H1 (cell line): ENCODE measurements at regions not wholly inside any gene's neighbourhood (a gene's known extent, or its start where the extent isn't known, plus 50 kb on each side); places are given as distances from the start of the nearest gene placed in this dataset.

Source experiments
- CTCF ChIA-PET: fragments of 300-600 bp; sonication (Branson Sonifier 250); formaldehyde crosslinking; loops from one replicate; lab custom pipeline; 2021; ENCODE audit not compliant: partially characterized antibody; lab: Charles Lee
- POLR2A ChIA-PET: fragments of 300-600 bp; sonication (Branson Sonifier 250); formaldehyde crosslinking; loops from one replicate; lab custom pipeline; 2021; ENCODE audit warnings: inconsistent platforms; ENCODE audit not compliant: partially characterized antibody; lab: Charles Lee
- DNase-seq, 2 experiments: peaks; one replicate each; pipeline versions ENCODE4 v3.0.0 to v3.0.0-alpha.2; 2010 to 2022; ENCODE audit warnings: low spot score in 2 of 2, low read depth in 1 of 2, mixed read lengths in 1 of 2
- FAIRE-seq: peaks from 2 replicates; lab custom pipeline; 2011; peaks lifted over from hg19 to GRCh38; lab: Jason Lieb, UNC
- H2AFZ ChIP-seq: 2 replicates; pipeline ENCODE4 v1.8.1; 2012; ENCODE audit warnings: low read length, inconsistent platforms
- H2AK5ac ChIP-seq: 2 replicates; pipeline ENCODE4 v1.6.1; 2013; ENCODE audit warnings: low read depth, low read length
- H2BK120ac ChIP-seq: replicated peaks from 2 replicates; pipeline ENCODE3; 2013; ENCODE audit warnings: low read depth, low read length, inconsistent platforms
- H2BK12ac ChIP-seq: 2 replicates; pipeline ENCODE4 v1.6.1; 2013; ENCODE audit warnings: low read depth, low read length
- H2BK15ac ChIP-seq: 2 replicates; pipeline ENCODE4 v1.6.1; 2013; ENCODE audit warnings: low read length
- H2BK20ac ChIP-seq: 2 replicates; pipeline ENCODE4 v1.6.1; 2013; ENCODE audit warnings: low read length
- H2BK5ac ChIP-seq: 2 replicates; pipeline ENCODE4 v1.6.1; 2013; ENCODE audit warnings: low read depth, low read length
- H3K14ac ChIP-seq: 2 replicates; pipeline ENCODE4 v1.6.1; 2013; ENCODE audit warnings: inconsistent platforms; ENCODE audit not compliant: insufficient read length
- H3K18ac ChIP-seq: 2 replicates; pipeline ENCODE4 v1.6.1; 2013; ENCODE audit warnings: low read length; ENCODE audit errors: extremely low read depth
- H3K23ac ChIP-seq: 2 replicates; pipeline ENCODE4 v1.6.1; 2013; ENCODE audit warnings: inconsistent platforms; ENCODE audit not compliant: insufficient read length
- H3K23me2 ChIP-seq: 2 replicates; pipeline ENCODE4 v1.6.1; 2013; ENCODE audit warnings: low read depth, low read length
- H3K27ac ChIP-seq: 2 replicates; pipeline ENCODE4 v1.6.1; 2011; ENCODE audit warnings: low read depth, low read length, inconsistent platforms
- H3K27me3 ChIP-seq, 4 experiments: replicated peaks in 1 of 4; 1 replicate in 1 of 4; 2 replicates in 3 of 4; pipeline versions ENCODE4 v1.6.1 to v1.8.1; 2011 to 2013; ENCODE audit warnings: low read length in 3 of 4, mild to moderate bottlenecking in 3 of 4, inconsistent platforms in 2 of 4, mixed read lengths in 2 of 4, moderate library complexity in 1 of 4; ENCODE audit not compliant: control insufficient read depth in 3 of 4, insufficient read depth in 3 of 4; ENCODE audit errors: extremely low read depth in 1 of 4
- H3K36me3 ChIP-seq, 4 experiments: 2 replicates each; pipeline versions ENCODE4 v1.6.1 to v1.8.1; 2011 to 2013; ENCODE audit warnings: mild to moderate bottlenecking in 4 of 4, low read length in 3 of 4, moderate library complexity in 2 of 4, control low read depth in 1 of 4, inconsistent platforms in 1 of 4; ENCODE audit not compliant: insufficient read depth in 4 of 4, control insufficient read depth in 2 of 4
- H3K4ac ChIP-seq: replicated peaks from 2 replicates; pipeline ENCODE3; 2013; ENCODE audit warnings: low read length, low read depth, mixed read lengths, inconsistent platforms; ENCODE audit not compliant: insufficient read length
- H3K4me1 ChIP-seq, 4 experiments: replicated peaks in 1 of 4; 1 replicate in 1 of 4; 2 replicates in 3 of 4; pipeline versions ENCODE4 v1.6.1 to v1.8.1; 2011 to 2013; ENCODE audit warnings: low read length in 3 of 4, inconsistent platforms in 2 of 4, mixed read lengths in 1 of 4; ENCODE audit not compliant: insufficient read depth in 4 of 4, control insufficient read depth in 3 of 4
- H3K4me2 ChIP-seq, 2 experiments: 2 replicates each; pipeline versions ENCODE4 v1.6.1 to v1.8.1; 2011 to 2013; ENCODE audit warnings: low read depth in 2 of 2, low read length in 2 of 2, control low read depth in 1 of 2, inconsistent platforms in 1 of 2, mild to moderate bottlenecking in 1 of 2; ENCODE audit not compliant: insufficient read depth in 1 of 2
- H3K4me3 ChIP-seq, 4 experiments: fragments of 200-600, 300-600 bp in 1 of 4; sonication (generic), shearing (Covaris generic), sonication (Bioruptor Twin) in 1 of 4; 2 replicates each; pipeline versions ENCODE4 v1.5.1 to v1.8.1; 2011 to 2016; ENCODE audit warnings: low read length in 4 of 4, low read depth in 3 of 4, control low read depth in 2 of 4, inconsistent platforms in 2 of 4, mild to moderate bottlenecking in 2 of 4, mixed read lengths in 1 of 4, moderate library complexity in 1 of 4; ENCODE audit not compliant: insufficient read depth in 2 of 4; ENCODE audit errors: extremely low read depth in 1 of 4
- H3K56ac ChIP-seq: replicated peaks from 2 replicates; pipeline ENCODE3; 2013; ENCODE audit warnings: low read depth, mild to moderate bottlenecking, mixed read lengths, low read length, inconsistent platforms; ENCODE audit not compliant: insufficient read length
- H3K79me1 ChIP-seq: 2 replicates; pipeline ENCODE4 v1.6.1; 2013; ENCODE audit warnings: low read depth, low read length, control low read depth
- H3K79me2 ChIP-seq, 2 experiments: 2 replicates each; pipeline versions ENCODE4 v1.6.1 to v1.8.1; 2012 to 2013; ENCODE audit warnings: low read length in 2 of 2, mild to moderate bottlenecking in 2 of 2, inconsistent platforms in 1 of 2; ENCODE audit not compliant: insufficient read depth in 2 of 2, control insufficient read depth in 1 of 2
- H3K9ac ChIP-seq, 4 experiments: replicated peaks in 1 of 4; 1 replicate in 1 of 4; 2 replicates in 3 of 4; pipeline versions ENCODE4 v1.6.1 to v1.8.1; 2011 to 2013; ENCODE audit warnings: low read depth in 3 of 4, low read length in 3 of 4, control low read depth in 2 of 4, mild to moderate bottlenecking in 2 of 4, moderate library complexity in 2 of 4, inconsistent platforms in 1 of 4; ENCODE audit errors: extremely low read depth in 1 of 4
- H3K9me3 ChIP-seq, 2 experiments: 2 replicates each; pipeline versions ENCODE4 v1.6.1 to v1.8.1; 2012 to 2013; ENCODE audit warnings: mild to moderate bottlenecking in 2 of 2, moderate library complexity in 2 of 2, control low read depth in 1 of 2, inconsistent platforms in 1 of 2, low read depth in 1 of 2, low read length in 1 of 2, mixed read lengths in 1 of 2; ENCODE audit not compliant: insufficient read depth in 2 of 2
- H4K20me1 ChIP-seq, 2 experiments: replicated peaks in 1 of 2; 2 replicates each; pipeline versions ENCODE3 to v1.8.1; 2011 to 2013; ENCODE audit warnings: inconsistent platforms in 2 of 2, low read length in 2 of 2, mild to moderate bottlenecking in 1 of 2; ENCODE audit not compliant: insufficient read depth in 2 of 2, control insufficient read depth in 1 of 2
- H4K5ac ChIP-seq: 2 replicates; pipeline ENCODE4 v1.6.1; 2013; ENCODE audit warnings: low read length, low read depth, mixed read lengths, inconsistent platforms; ENCODE audit not compliant: insufficient read length
- H4K8ac ChIP-seq: 2 replicates; pipeline ENCODE4 v1.8.0; 2013; ENCODE audit warnings: mild to moderate bottlenecking, moderate library complexity, low read length, inconsistent platforms; ENCODE audit not compliant: insufficient read depth; ENCODE audit errors: extremely low read depth
- H4K91ac ChIP-seq: replicated peaks from 2 replicates; pipeline ENCODE3; 2013; ENCODE audit warnings: low read length, mixed read lengths, inconsistent platforms; ENCODE audit not compliant: insufficient read length
- HDAC2 ChIP-seq, 2 experiments: fragments of 300-600 bp in 1 of 2; sonication (generic) in 1 of 2; IDR thresholded peaks; 2 replicates each; pipeline ENCODE4 v1.6.1; 2011 to 2012; ENCODE audit warnings: low read depth in 2 of 2, low read length in 2 of 2, mild to moderate bottlenecking in 2 of 2, moderate library complexity in 2 of 2, borderline replicate concordance in 1 of 2, inconsistent platforms in 1 of 2
- PHF8 ChIP-seq: fragments of 200-600 bp; sonication (generic); conservative IDR thresholded peaks from 2 replicates; pipeline ENCODE4 v1.7.1; 2012; ENCODE audit warnings: low read depth, mild to moderate bottlenecking, inconsistent platforms, low read length, moderate library complexity
- RAD21 ChIP-seq, 2 experiments: IDR thresholded peaks in 1 of 2; conservative IDR thresholded peaks in 1 of 2; 2 replicates each; pipeline ENCODE4 v1.6.1; 2011; ENCODE audit warnings: low read depth in 2 of 2, low read length in 2 of 2, improper control_type of control experiment in 1 of 2, inconsistent platforms in 1 of 2, mild to moderate bottlenecking in 1 of 2, moderate library complexity in 1 of 2
- WGBS, 2 experiments: shearing (Covaris generic) in 1 of 2; methylation state at CpG; one replicate each; pipeline versions ENCODE4 v1.1.6 to v1.1.7; 2013 to 2015; ENCODE audit warnings: low lambda C conversion rate in 2 of 2, mixed read lengths in 2 of 2, inconsistent platforms in 1 of 2, low coverage in 1 of 2, missing lambda C conversion rate in 1 of 2; ENCODE audit not compliant: insufficient replicate concordance in 2 of 2, insufficient coverage in 1 of 2, insufficient read length in 1 of 2; ENCODE audit errors: extremely low coverage in 1 of 2, missing lambda C conversion rate in 1 of 2; 5-methylcytosine and 5-hydroxymethylcytosine counted together

DNA sequence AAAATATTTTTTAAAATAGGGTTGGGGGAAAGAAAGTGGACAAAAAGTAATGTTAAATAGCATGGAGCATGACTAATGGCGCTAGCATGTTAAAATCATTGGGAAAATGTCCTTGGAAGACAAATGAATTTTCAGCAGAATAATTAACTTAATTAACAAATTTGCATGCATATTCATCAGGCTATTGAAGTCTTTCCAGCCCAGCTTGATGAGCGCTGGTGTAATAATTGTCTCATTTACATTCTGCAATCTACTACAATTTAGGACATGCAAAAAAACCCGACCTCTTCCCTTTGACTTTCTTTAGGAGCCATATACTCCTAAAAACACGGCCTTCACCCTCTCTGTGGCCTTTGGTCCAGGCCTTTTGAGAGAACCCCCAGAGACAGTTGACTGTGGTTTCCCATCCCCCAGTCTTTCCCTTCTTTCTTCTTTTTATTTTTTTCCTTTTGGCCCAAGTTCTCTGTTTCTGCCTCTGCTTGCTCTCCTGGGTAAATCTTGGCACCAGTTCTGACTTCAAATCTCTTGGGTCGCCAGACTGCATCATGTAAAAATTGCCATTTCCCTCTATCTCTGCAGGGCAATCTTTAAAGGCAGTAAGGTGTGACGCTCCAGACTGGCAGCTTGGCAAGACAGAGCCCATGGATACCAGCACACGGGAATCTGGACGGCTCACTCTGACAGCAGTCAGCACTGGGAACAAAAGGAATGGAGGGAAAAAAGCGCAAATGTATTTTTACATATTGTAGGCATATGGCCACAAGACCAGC lies 105.5 kb downstream of the NEUROD6 start:
- FAIRE-seq (no peak), DNase-seq (no peak)
- no peak overlapping the region for H3K4ac ChIP-seq
- TF ChIP-seq PHF8 (no peak), RAD21 (IDR thresholded peaks at IDR 0.05 in 1 of 2, conservative IDR thresholded peaks at IDR 0.05 in 1 of 2; ENCODE audit: low read depth in 2 of 2, low read length in 2 of 2) (no peak), HDAC2 (IDR thresholded peaks at IDR 0.05; ENCODE audit: borderline replicate concordance in 1 of 2, low read depth in 2 of 2, low read length in 2 of 2) (no peak)
- no peaks in the 10 kb centered on the region for H4K20me1 ChIP-seq
- no peak overlapping the region for H3K14ac ChIP-seq
- H2BK20ac ChIP-seq: no peak overlapping the region
- ChIA-PET POLR2A (no interaction called here), CTCF (interaction anchor here (1.1 to 1.6 kb wide), 2 partner anchors 18 to 32 kb away, joined by 3 to 4 read pairs; no protein-coding TSS in a partner anchor)
- no peak overlapping the region for H3K4me2 ChIP-seq
- H4K91ac ChIP-seq: no peak overlapping the region
- no peak overlapping the region for H2BK12ac ChIP-seq
- no peaks in the 10 kb centered on the region for H3K79me1 ChIP-seq
- no peak overlapping the region for H2BK120ac ChIP-seq
- no peaks in the 10 kb centered on the region for H3K9me3 ChIP-seq
- 0 out of 2 replicates have a peak overlapping the region, but pooled peaks have one; percentile 9 for H2AFZ ChIP-seq
- 88% methylated on average over 9 of the region's 9 CpGs; no CpG with 5 or more reads in 1 of the 2 experiments for WGBS, 2 experiments
- no peak overlapping the region for H3K27ac ChIP-seq
- H2BK15ac ChIP-seq: no peak overlapping the region
- no peaks in the 10 kb centered on the region for H3K79me2 ChIP-seq
- no peak overlapping the region for H3K18ac ChIP-seq
- no peak overlapping the region for H3K9ac ChIP-seq
- no peaks in the 10 kb centered on the region for H3K36me3 ChIP-seq
- no peak overlapping the region for H4K5ac ChIP-seq
- no peak overlapping the region for H2AK5ac ChIP-seq
- H3K23ac ChIP-seq: no peak overlapping the region
- H4K8ac ChIP-seq: no peak overlapping the region; the same call in 1 of the 2 replicates
- no peaks in the 10 kb centered on the region for H3K23me2 ChIP-seq
- peaks cover 0 to 6% (median 1%) of the 10 kb centered on the region in 4 experiments; a peak in 2 of 7 replicates for H3K4me1 ChIP-seq
- H3K4me3 ChIP-seq: no peak overlapping the region
- H2BK5ac ChIP-seq: no peak overlapping the region
- H3K56ac ChIP-seq: no peak overlapping the region
- no peaks in the 10 kb centered on the region for H3K27me3 ChIP-seq
